ENCODE measurements at regions not wholly inside any gene's neighbourhood (a gene's known extent, or its start where the extent isn't known, plus 50 kb on each side); places are given as distances from the start of the nearest gene placed in this dataset.
"Not testable (repeated sequence)": the region's sequence is repeated elsewhere in the genome, so short reads cannot be mapped to it uniquely, and the experiment has no call there.

DNA sequence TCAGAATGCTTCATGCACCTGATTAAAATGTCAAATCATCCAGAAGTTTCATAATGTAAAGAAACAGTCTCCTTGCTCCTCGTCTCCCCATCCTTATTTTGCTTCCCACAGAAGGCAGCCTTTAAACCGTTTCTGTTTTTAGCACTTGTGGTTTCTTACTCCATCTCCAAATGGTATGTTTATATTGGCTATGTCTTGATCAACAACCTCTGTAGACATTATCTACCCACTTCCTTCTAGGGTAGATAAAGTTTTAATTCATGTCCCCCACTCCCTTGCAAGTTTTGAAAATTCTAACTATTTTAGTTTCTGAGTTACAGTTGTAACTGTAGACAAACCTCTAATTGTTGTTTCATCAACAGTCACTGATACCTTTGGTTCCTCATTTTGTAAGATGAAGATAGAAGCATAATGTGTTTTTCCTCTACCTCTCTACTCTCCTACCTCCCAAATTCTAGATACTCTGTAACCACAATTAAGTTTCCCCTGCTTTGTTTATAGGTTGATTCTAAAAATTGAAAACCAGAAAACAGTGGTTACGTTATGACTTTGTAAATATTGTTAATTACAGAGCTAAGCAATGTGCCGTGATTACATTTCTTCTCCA, 291.7 kb upstream of the GATB start:
- no peak for DNase-seq

GRCh38 chr4:152051332-152051731, 290.5 kb upstream of the GATB start:
- DNase-seq: not testable (repeated sequence)

DNA sequence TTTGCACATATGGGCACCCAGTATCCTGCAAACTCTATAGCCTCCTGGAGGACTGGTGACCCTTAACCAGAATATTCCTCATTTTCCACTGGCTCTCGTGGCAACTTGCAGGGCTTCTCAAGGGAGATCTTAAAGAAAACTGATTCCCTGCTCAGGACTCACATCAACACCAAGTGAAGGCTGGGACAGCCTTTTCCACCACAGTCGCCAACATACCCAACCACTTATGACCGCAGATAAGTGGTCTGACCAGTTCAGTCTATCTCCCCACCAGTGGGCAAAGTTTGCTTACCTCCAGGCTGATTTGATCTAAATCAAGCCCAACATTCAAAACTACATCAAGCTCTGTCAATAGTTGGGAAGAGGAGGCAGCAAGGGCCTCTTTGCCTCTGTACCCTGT, 289.3 kb upstream of the GATB start:
- DNase-seq: no peak

DNA sequence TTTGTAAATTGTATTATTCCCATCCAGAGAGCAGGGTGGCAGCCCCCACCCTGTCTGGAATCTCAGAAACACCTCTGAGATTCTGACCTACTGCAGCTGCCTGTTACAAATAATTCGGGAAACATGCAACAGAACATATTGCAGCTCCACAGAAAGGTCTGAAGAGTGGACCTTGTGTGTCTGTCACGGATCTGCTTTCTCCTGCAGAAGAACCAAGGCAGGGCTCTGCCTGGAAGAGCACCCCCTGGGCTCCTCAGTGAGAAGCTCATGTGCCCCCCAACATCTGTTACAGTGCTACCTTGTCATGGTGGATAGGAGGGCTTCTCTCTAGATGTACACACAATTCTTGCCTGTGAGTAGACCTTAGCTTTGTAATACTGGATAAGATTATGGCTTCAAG, 286.6 kb upstream of the GATB start:
- DNase-seq: no peak

- DNase-seq: no peak
Observed at GRCh38 chr4:152045807-152046571, 285.2 kb upstream of the GATB start.

- no peak for DNase-seq
Observed at GRCh38 chr4:152045449-152045806, 284.6 kb upstream of the GATB start.

DNA sequence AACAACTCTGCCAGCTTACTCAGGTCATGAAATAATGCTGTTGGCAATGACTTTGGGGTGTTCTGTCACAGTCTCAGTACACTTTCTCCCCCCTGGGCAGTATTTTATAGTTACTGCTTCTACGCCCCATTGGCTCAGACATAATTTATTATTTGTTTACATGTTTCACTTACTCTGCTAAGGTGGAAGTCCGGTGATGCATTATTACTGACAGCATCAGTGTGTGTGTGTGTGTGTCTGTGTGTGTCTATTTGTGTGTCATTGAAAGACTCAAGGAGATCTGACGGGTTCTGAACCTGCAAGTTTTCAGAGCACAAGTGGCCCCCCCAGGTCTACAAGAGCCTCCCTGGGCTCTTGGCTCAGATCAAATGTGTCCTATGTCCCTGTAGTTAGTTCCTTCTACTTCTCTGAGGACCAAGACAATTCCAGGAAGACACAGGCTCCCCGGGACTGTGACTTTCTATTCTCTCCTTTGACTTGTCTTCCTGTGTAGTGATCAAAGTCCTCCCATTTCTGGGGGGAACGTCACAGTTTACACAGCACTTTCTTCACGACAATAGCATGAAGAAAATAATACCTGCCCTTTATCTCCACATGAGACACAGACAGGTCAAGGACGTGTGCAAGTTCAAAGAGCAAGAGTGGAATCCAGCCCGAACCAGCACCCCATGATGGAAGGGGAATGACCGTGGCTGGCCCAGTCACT, 283.7 kb upstream of the GATB start:
- no peak for DNase-seq

- DNase-seq: no peak
Observed at GRCh38 chr4:152041295-152041694, 280.5 kb upstream of the GATB start.

- no peak for DNase-seq
Observed at GRCh38 chr4:152039691-152040090, 278.9 kb upstream of the GATB start.

DNA sequence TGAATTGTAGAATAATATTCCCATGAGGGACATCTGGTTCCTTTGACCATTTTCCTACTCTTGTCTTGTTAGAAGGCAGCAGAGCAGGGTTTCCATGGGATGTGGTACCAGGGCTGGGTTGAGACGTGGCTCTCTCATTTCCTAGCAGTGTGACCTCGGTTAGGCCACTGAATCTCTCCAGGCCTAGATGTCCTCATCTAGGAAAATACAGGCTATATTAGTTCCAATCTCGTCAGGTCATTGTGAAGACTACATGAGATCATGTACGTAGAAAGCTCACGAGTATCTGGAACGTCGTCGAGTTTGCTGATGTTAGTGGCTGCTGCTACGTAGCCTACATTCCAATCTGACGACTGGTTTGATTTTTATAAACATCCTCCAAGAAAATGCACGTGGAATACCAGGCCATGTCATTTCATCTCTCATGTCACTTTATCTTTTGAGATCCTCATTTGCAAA, 278.2 kb upstream of the GATB start:
- no peak for DNase-seq

DNA sequence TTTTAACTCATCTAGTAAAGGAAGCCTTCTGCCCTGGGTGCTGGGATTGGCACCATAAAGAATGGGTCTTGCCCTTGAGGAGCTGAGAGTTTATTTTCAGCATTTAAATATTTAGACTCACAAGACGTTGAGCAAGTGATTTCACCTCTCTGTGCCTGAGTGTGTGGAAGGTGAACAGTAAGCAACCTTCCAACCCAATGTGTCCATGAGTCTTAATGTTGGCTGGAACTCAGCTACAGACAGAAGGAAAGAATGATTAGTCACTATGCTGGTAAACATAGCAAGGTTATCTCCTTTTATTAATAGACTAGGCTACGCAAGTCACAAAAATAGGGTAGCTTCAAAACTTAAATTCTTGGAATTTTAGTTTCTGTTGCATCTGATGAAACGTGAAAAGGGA, 277.4 kb upstream of the GATB start:
- no peak for DNase-seq

- DNase-seq: no peak
Observed at GRCh38 chr4:152037435-152037834, 276.6 kb upstream of the GATB start.

- DNase-seq: no peak
Observed at GRCh38 chr4:152033621-152034020, 272.8 kb upstream of the GATB start.

- no peak for DNase-seq
Observed at GRCh38 chr4:152032722-152033131, 271.9 kb upstream of the GATB start.

DNA sequence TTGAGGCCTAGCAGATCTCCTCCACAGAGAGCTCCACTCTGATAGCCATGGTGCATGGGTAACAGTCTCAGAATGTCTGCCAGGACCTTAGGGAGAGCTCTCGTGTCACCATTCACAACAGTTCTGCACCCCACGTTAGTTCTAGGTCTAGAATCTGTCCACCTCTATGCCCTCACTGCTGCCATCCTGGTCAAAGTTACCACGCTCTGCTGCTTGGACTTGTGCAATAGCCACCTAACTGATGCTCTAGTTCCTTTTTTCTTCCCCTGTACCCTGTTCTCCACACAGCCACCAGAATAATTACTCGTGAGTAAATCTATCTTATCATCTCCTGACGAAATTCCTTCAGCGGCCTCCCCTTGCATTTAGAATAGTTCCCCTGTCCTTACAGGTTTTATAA, 268.8 kb upstream of the GATB start:
- no peak for DNase-seq

- no peak for DNase-seq
Observed at GRCh38 chr4:152028131-152028530, 267.3 kb upstream of the GATB start.

GRCh38 chr4:152024881-152025280, 264.1 kb upstream of the GATB start:
- DNase-seq: no peak

- no peak for DNase-seq
Observed at GRCh38 chr4:152023674-152024073, 262.9 kb upstream of the GATB start.

DNA sequence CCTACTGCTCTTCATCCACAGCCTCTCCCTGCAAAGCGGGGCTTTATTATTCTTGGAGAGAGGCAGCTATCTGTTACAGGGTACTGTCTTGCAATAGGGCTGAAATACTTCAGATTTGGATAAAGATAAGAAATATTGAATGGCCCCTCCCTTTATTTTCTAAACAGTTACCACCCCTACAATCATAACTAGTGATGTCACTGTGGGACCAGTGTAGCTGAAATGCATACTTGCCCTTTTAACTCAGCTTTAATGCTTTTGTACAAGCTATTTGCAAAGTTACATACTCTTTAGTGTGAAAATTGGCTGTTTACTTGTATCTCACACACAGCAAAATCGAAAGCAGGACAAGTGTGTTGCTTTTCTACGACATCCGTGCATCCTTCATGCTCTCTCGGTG, 261.7 kb upstream of the GATB start:
- no peak for DNase-seq

DNA sequence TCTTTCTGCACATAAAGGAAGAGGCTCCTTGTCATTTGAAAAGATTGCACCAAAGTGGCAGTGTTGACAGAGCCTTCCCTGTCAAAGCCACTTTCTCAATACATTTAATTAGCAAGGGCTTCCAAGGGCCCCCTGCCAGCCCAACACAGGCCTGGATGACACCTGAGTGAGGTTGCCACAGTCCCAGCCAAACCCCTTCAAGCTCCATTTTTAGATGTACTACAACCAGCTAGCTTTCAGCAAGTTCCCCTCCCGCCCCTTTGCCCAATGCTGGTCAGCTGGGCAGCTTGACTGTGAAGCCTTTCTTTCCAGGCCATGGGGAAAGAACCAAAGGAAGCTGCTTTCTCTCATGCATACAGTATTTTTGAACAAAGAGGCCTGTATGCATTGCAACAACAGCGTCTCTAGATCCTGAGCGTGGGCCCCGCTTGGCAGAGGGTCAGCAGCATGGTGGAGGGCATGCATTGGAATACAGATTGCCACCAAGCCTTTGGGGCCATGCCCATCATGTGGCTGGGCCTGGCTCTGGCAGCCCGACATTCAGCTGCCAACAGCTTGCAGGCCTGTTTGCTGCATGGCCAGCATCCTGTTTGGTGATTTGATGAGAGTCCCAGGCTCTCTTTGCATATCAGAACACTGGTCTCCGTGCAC, 261.1 kb upstream of the GATB start:
- DNase-seq: no peak

GRCh38 chr4:152020073-152020472, 259.3 kb upstream of the GATB start:
- DNase-seq: no peak

DNA sequence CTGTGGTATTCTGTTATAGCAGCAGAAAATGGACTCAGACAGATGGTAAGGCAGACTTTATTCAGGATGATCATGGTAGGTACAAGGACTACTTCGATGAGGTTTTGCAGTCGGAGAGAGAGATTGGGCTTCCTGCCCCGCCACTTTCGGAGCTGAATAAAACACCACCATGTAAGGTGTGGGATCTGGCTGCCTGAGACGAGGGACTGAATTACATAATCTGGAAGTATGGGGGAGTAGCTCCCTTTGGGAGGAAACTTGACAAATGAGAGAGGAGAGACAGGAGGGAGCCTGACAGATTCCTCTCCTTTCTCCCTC, 255.5 kb upstream of the GATB start:
- no peak for DNase-seq

DNA sequence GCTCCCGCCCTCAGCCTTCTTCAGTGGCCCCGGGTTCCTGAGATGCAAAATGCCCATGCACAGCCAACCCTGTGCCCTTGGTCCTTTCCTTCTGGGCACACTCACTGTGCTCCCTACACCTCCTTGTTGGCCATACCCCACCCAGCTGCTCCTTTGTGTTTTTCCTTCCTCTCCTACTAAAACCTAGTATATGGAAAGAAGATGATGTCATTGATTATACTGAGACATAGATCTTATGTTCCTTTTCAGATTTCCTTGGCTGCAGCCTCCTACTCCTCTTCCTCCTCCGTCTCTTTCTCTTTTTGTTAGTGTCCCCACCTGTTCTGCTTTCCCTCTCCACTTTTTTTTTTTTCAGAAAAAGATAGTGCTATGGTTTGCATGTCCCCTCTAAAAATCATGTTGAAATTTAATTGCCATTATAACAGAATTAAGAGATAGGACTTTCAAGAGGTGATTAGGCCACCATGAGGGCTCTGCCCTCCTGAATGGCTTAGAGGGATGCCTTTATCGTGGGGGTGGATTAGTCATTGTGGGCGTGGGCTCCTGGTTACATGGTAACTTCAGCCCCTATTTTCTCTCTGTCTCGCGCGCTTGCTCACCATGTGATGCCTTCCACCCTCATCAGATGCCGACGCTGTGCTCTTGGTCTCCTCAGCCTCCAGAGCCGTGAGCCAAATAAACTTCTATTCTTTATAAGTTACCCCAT, 254.9 kb upstream of the GATB start:
- no peak for DNase-seq

Data from activated CD8-positive, alpha-beta memory T cell treated with anti-CD3 and anti-CD28 coated beads, Interleukin-2, amount 50 U/mL, for 48 hours (primary cell).